Dendritic cell treated with granulocyte-macrophage colony-stimulating factor and Interleukin-4, amounts not matched to agents 40 ng/mL and 50 ng/mL, for 4 days (primary cell): ENCODE measurements at regions not wholly inside any gene's neighbourhood (a gene's known extent, or its start where the extent isn't known, plus 50 kb on each side); places are given as distances from the start of the nearest gene placed in this dataset.

Experiments used
- H3K27ac Mint-ChIP-seq: one replicate; pipeline ENCODE4 v1.8.0; 2022; ENCODE audit warnings: mild to moderate bottlenecking, mixed read lengths
- H3K27me3 Mint-ChIP-seq: one replicate; pipeline ENCODE4 v1.8.0; 2022; ENCODE audit warnings: mild to moderate bottlenecking, mixed read lengths
- H3K36me3 Mint-ChIP-seq: one replicate; pipeline ENCODE4 v1.8.0; 2022; ENCODE audit warnings: low read depth, mixed read lengths
- H3K4me1 Mint-ChIP-seq: one replicate; pipeline ENCODE4 v1.8.0; 2022; ENCODE audit warnings: low read depth, mixed read lengths
- H3K4me3 Mint-ChIP-seq: one replicate; pipeline ENCODE4 v1.8.0; 2022; ENCODE audit warnings: mild to moderate bottlenecking, moderate library complexity, mixed read lengths
- H3K9me3 Mint-ChIP-seq: one replicate; pipeline ENCODE4 v1.8.0; 2022; ENCODE audit warnings: mixed read lengths
- intact Hi-C: fragments of 100-400 bp; cut with micrococcal nuclease; formaldehyde crosslinking; loops from one replicate; pipeline ENCODE4 v1.15.0; 2022

- intact Hi-C loops: no loop called here
- H3K27ac Mint-ChIP-seq: no peak overlapping the region
Observed at GRCh38 chr1:239816081-239816782, 275.5 kb upstream of the FMN2 start.

GRCh38 chr1:239817276-239817675 is 274.4 kb upstream of the FMN2 start:
- no peaks in the 10 kb centered on the region for H3K9me3 Mint-ChIP-seq
- intact Hi-C loops: no loop called here
- H3K27me3 Mint-ChIP-seq: no peaks in the 10 kb centered on the region
- no peak overlapping the region for H3K27ac Mint-ChIP-seq
- H3K36me3 Mint-ChIP-seq: no peaks in the 10 kb centered on the region
- peaks cover 23% of the 10 kb centered on the region for H3K4me1 Mint-ChIP-seq
- H3K4me3 Mint-ChIP-seq: no peak overlapping the region

More at GRCh38 chr1:239816081-239816782, 275.5 kb upstream of the FMN2 start:
- Mint-ChIP-seq H3K27me3 (no peaks in the 10 kb centered on the region), H3K36me3 (no peaks in the 10 kb centered on the region), H3K4me1 (peaks cover 23% of the 10 kb centered on the region), H3K4me3 (no peak overlapping the region), H3K9me3 (no peaks in the 10 kb centered on the region)

- no peak overlapping the region for H3K4me3 Mint-ChIP-seq
- H3K27me3 Mint-ChIP-seq: no peaks in the 10 kb centered on the region
- no peaks in the 10 kb centered on the region for H3K36me3 Mint-ChIP-seq
- no peak overlapping the region for H3K27ac Mint-ChIP-seq
- peaks cover 23% of the 10 kb centered on the region for H3K4me1 Mint-ChIP-seq
- H3K9me3 Mint-ChIP-seq: no peaks in the 10 kb centered on the region
- intact Hi-C loops: no loop called here
Observed at GRCh38 chr1:239817801-239818200, 273.9 kb upstream of the FMN2 start.

- no peak overlapping the region for H3K27ac Mint-ChIP-seq
- intact Hi-C loops: no loop called here
- no peaks in the 10 kb centered on the region for H3K36me3 Mint-ChIP-seq
- H3K27me3 Mint-ChIP-seq: no peaks in the 10 kb centered on the region
- H3K4me3 Mint-ChIP-seq: no peak overlapping the region
- no peaks in the 10 kb centered on the region for H3K9me3 Mint-ChIP-seq
- H3K4me1 Mint-ChIP-seq: peaks cover 23% of the 10 kb centered on the region
Observed at GRCh38 chr1:239819096-239819495, 272.6 kb upstream of the FMN2 start.

GRCh38 chr1:239819756-239820250 is 271.9 kb upstream of the FMN2 start:
- no peaks in the 10 kb centered on the region for H3K27me3 Mint-ChIP-seq
- H3K27ac Mint-ChIP-seq: no peak overlapping the region
- no peak overlapping the region for H3K4me3 Mint-ChIP-seq
- intact Hi-C loops: no loop called here
- H3K9me3 Mint-ChIP-seq: no peaks in the 10 kb centered on the region
- H3K4me1 Mint-ChIP-seq: peaks cover 23% of the 10 kb centered on the region
- no peaks in the 10 kb centered on the region for H3K36me3 Mint-ChIP-seq

GRCh38 chr1:239823852-239824251 is 267.8 kb upstream of the FMN2 start:
- Mint-ChIP-seq H3K36me3 (no peaks in the 10 kb centered on the region), H3K4me1 (no peaks in the 10 kb centered on the region), H3K9me3 (no peaks in the 10 kb centered on the region), H3K27ac (no peak overlapping the region), H3K4me3 (no peak overlapping the region), H3K27me3 (no peaks in the 10 kb centered on the region)
- intact Hi-C loops: no loop called here

- H3K27me3 Mint-ChIP-seq: no peaks in the 10 kb centered on the region
- no peaks in the 10 kb centered on the region for H3K36me3 Mint-ChIP-seq
- H3K27ac Mint-ChIP-seq: no peak overlapping the region
- no peak overlapping the region for H3K4me3 Mint-ChIP-seq
- no peaks in the 10 kb centered on the region for H3K9me3 Mint-ChIP-seq
- H3K4me1 Mint-ChIP-seq: no peaks in the 10 kb centered on the region
- intact Hi-C loops: no loop called here
Observed at GRCh38 chr1:239826211-239826610, 265.5 kb upstream of the FMN2 start.

- Mint-ChIP-seq H3K9me3 (no peaks in the 10 kb centered on the region), H3K36me3 (no peaks in the 10 kb centered on the region), H3K4me3 (no peak overlapping the region), H3K27ac (no peak overlapping the region), H3K4me1 (no peaks in the 10 kb centered on the region), H3K27me3 (no peaks in the 10 kb centered on the region)
- intact Hi-C loops: no loop called here
Observed at GRCh38 chr1:239826736-239827135, 264.9 kb upstream of the FMN2 start.

- H3K27ac Mint-ChIP-seq: no peak overlapping the region
- no peaks in the 10 kb centered on the region for H3K27me3 Mint-ChIP-seq
- no peaks in the 10 kb centered on the region for H3K4me1 Mint-ChIP-seq
- no peak overlapping the region for H3K4me3 Mint-ChIP-seq
- intact Hi-C loops: no loop called here
- no peaks in the 10 kb centered on the region for H3K9me3 Mint-ChIP-seq
- H3K36me3 Mint-ChIP-seq: no peaks in the 10 kb centered on the region
Observed at GRCh38 chr1:239829535-239829934, 262.1 kb upstream of the FMN2 start.

GRCh38 chr1:239831577-239832355 is 259.9 kb upstream of the FMN2 start:
- no peaks in the 10 kb centered on the region for H3K9me3 Mint-ChIP-seq
- H3K27ac Mint-ChIP-seq: no peak overlapping the region
- H3K36me3 Mint-ChIP-seq: no peaks in the 10 kb centered on the region
- H3K4me1 Mint-ChIP-seq: peaks cover 10% of the 10 kb centered on the region
- no peak overlapping the region for H3K4me3 Mint-ChIP-seq
- H3K27me3 Mint-ChIP-seq: no peaks in the 10 kb centered on the region
- intact Hi-C loops: no loop called here

- Mint-ChIP-seq H3K27me3 (no peaks in the 10 kb centered on the region), H3K4me3 (no peak overlapping the region), H3K9me3 (no peaks in the 10 kb centered on the region), H3K4me1 (peaks cover 10% of the 10 kb centered on the region), H3K27ac (no peak overlapping the region), H3K36me3 (no peaks in the 10 kb centered on the region)
- intact Hi-C loops: no loop called here
Observed at GRCh38 chr1:239833723-239834122, 258.0 kb upstream of the FMN2 start.

- intact Hi-C loops: no loop called here
- no peak overlapping the region for H3K27ac Mint-ChIP-seq
- H3K27me3 Mint-ChIP-seq: no peaks in the 10 kb centered on the region
- peaks cover 14% of the 10 kb centered on the region for H3K4me1 Mint-ChIP-seq
- H3K9me3 Mint-ChIP-seq: peaks cover 4% of the 10 kb centered on the region
- no peaks in the 10 kb centered on the region for H3K36me3 Mint-ChIP-seq
- H3K4me3 Mint-ChIP-seq: no peak overlapping the region
Observed at GRCh38 chr1:239835946-239836440, 255.7 kb upstream of the FMN2 start.

- peaks cover 9% of the 10 kb centered on the region for H3K9me3 Mint-ChIP-seq
- no peak overlapping the region for H3K27ac Mint-ChIP-seq
- H3K27me3 Mint-ChIP-seq: no peaks in the 10 kb centered on the region
- H3K4me1 Mint-ChIP-seq: peaks cover 35% of the 10 kb centered on the region
- no peak overlapping the region for H3K4me3 Mint-ChIP-seq
- intact Hi-C loops: no loop called here
- no peaks in the 10 kb centered on the region for H3K36me3 Mint-ChIP-seq
Observed at GRCh38 chr1:239840336-239840735, 251.3 kb upstream of the FMN2 start.

GRCh38 chr1:239840790-239841189 is 250.9 kb upstream of the FMN2 start:
- H3K27ac Mint-ChIP-seq: no peak overlapping the region
- intact Hi-C loops: no loop called here
- H3K4me3 Mint-ChIP-seq: no peak overlapping the region
- no peaks in the 10 kb centered on the region for H3K36me3 Mint-ChIP-seq
- H3K9me3 Mint-ChIP-seq: peaks cover 9% of the 10 kb centered on the region
- H3K27me3 Mint-ChIP-seq: no peaks in the 10 kb centered on the region
- peaks cover 33% of the 10 kb centered on the region for H3K4me1 Mint-ChIP-seq
